ENCODE measurements at regions not wholly inside any gene's neighbourhood (a gene's known extent, or its start where the extent isn't known, plus 50 kb on each side); places are given as distances from the start of the nearest gene placed in this dataset.

- no peak for ATAC-seq
- TF ChIP-seq TOX (CRISPR knock-in tag; IDR thresholded peaks at IDR 0.05; ENCODE audit: borderline replicate concordance): no peak
- no peak for TF ChIP-seq ZNF70 (CRISPR knock-in tag; IDR thresholded peaks at IDR 0.05)
- no peak for TF ChIP-seq SNAI2 (CRISPR knock-in tag; IDR thresholded peaks at IDR 0.05)
- no peak for TF ChIP-seq GLIS3 (CRISPR knock-in tag; IDR thresholded peaks at IDR 0.05)
- no peak for TF ChIP-seq POU6F1 (CRISPR knock-in tag; IDR thresholded peaks at IDR 0.05; ENCODE audit: borderline replicate concordance, low read depth)
- no peak for TF ChIP-seq PATZ1 (CRISPR knock-in tag; IDR thresholded peaks at IDR 0.05; ENCODE audit: borderline replicate concordance)
- no peak for TF ChIP-seq CREB5 (CRISPR knock-in tag; IDR thresholded peaks at IDR 0.05; ENCODE audit: low read depth)
- no peak for TF ChIP-seq ARNTL (CRISPR knock-in tag; IDR thresholded peaks at IDR 0.05; ENCODE audit: borderline replicate concordance, low read depth)
- TF ChIP-seq TCF4 (CRISPR knock-in tag; IDR thresholded peaks at IDR 0.05; ENCODE audit: borderline replicate concordance): no peak
- no peak for TF ChIP-seq CSDC2 (CRISPR knock-in tag; IDR thresholded peaks at IDR 0.05)
- no peak for TF ChIP-seq ZFP3 (CRISPR knock-in tag; IDR thresholded peaks at IDR 0.05)
- no peak for TF ChIP-seq ZNF565 (CRISPR knock-in tag; conservative IDR thresholded peaks at IDR 0.05; ENCODE audit: low read depth)
- no peak for TF ChIP-seq RARB (CRISPR knock-in tag; IDR thresholded peaks at IDR 0.05)
- TF ChIP-seq ISL1 (CRISPR knock-in tag; IDR thresholded peaks at IDR 0.05): no peak
- TF ChIP-seq BACH2 (CRISPR knock-in tag; IDR thresholded peaks at IDR 0.05; ENCODE audit: borderline replicate concordance): no peak
- TF ChIP-seq CSRNP3 (CRISPR knock-in tag; IDR thresholded peaks at IDR 0.05): no peak
- no peak for TF ChIP-seq ZC3H10 (CRISPR knock-in tag; IDR thresholded peaks at IDR 0.05)
- no peak for TF ChIP-seq ZNF8 (CRISPR knock-in tag; IDR thresholded peaks at IDR 0.05)
Observed at GRCh38 chr2:173681881-173682650, 283.1 kb downstream of the SP3 start.

- ATAC-seq: no peak
- TF ChIP-seq CSRNP3 (CRISPR knock-in tag; IDR thresholded peaks at IDR 0.05) (no peak), CSDC2 (CRISPR knock-in tag; IDR thresholded peaks at IDR 0.05) (no peak), GLIS3 (CRISPR knock-in tag; IDR thresholded peaks at IDR 0.05) (no peak), BACH2 (CRISPR knock-in tag; IDR thresholded peaks at IDR 0.05; ENCODE audit: borderline replicate concordance) (no peak), ARNTL (CRISPR knock-in tag; IDR thresholded peaks at IDR 0.05; ENCODE audit: borderline replicate concordance, low read depth) (no peak), TCF4 (CRISPR knock-in tag; IDR thresholded peaks at IDR 0.05; ENCODE audit: borderline replicate concordance) (no peak), ZC3H10 (CRISPR knock-in tag; IDR thresholded peaks at IDR 0.05) (no peak), POU6F1 (CRISPR knock-in tag; IDR thresholded peaks at IDR 0.05; ENCODE audit: borderline replicate concordance, low read depth) (no peak), CREB5 (CRISPR knock-in tag; IDR thresholded peaks at IDR 0.05; ENCODE audit: low read depth) (no peak), ISL1 (CRISPR knock-in tag; IDR thresholded peaks at IDR 0.05) (no peak), TSHZ2 (CRISPR knock-in tag; IDR thresholded peaks at IDR 0.05) (no peak), PPARA (CRISPR knock-in tag; IDR thresholded peaks at IDR 0.05; ENCODE audit: borderline replicate concordance) (no peak), PATZ1 (CRISPR knock-in tag; IDR thresholded peaks at IDR 0.05; ENCODE audit: borderline replicate concordance) (no peak), TOX (CRISPR knock-in tag; IDR thresholded peaks at IDR 0.05; ENCODE audit: borderline replicate concordance) (no peak)
Observed at GRCh38 chr2:173684896-173685459, 280.2 kb downstream of the SP3 start.

Data from SK-N-SH treated with all-trans-retinoic acid at 6 μM for 48 hours (cell line).